ENCODE measurements at regions not wholly inside any gene's neighbourhood (a gene's known extent, or its start where the extent isn't known, plus 50 kb on each side); places are given as distances from the start of the nearest gene placed in this dataset.
"Not testable (repeated sequence)": the region's sequence is repeated elsewhere in the genome, so short reads cannot be mapped to it uniquely, and the experiment has no call there.

GRCh38 chr7:80999771-81000170 is 80.9 kb upstream of the SEMA3C start:
- Mint-ChIP-seq H3K27ac (no peak overlapping the region), H3K4me1 (ENCODE audit: low read depth) (no peaks in the 10 kb centered on the region), H3K4me3 (no peak overlapping the region), H3K9me3 (no peaks in the 10 kb centered on the region), H3K36me3 (ENCODE audit: low read depth) (no peaks in the 10 kb centered on the region), H3K27me3 (ENCODE audit: low read depth) (no peaks in the 10 kb centered on the region)
- no peak for DNase-seq (ENCODE audit: low spot score)

DNA sequence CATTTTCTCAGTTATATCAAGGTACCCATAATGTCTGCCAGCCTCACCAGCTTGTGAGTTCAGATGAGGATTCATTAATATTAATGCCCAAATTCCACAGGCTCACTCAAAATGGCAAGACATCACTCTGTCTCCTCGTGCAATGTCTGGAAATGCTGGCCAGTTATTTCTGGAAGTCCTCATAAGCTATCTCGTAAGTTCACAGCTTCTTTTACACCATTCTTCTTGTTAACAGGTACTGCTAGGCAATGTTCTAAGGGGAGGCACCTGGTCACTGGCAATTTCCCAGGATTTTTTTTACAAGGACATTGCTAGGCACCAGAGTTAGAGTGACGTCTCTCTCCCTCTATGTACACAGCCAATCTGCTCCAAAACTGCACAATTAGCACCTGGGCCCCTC is 80.2 kb upstream of the SEMA3C start:
- no peak overlapping the region for H3K27ac Mint-ChIP-seq
- no peaks in the 10 kb centered on the region for H3K9me3 Mint-ChIP-seq
- no peaks in the 10 kb centered on the region for H3K4me1 Mint-ChIP-seq (ENCODE audit: low read depth)
- no peaks in the 10 kb centered on the region for H3K27me3 Mint-ChIP-seq (ENCODE audit: low read depth)
- DNase-seq (ENCODE audit: low spot score): no peak
- H3K4me3 Mint-ChIP-seq: no peak overlapping the region
- H3K36me3 Mint-ChIP-seq (ENCODE audit: low read depth): no peaks in the 10 kb centered on the region

DNA sequence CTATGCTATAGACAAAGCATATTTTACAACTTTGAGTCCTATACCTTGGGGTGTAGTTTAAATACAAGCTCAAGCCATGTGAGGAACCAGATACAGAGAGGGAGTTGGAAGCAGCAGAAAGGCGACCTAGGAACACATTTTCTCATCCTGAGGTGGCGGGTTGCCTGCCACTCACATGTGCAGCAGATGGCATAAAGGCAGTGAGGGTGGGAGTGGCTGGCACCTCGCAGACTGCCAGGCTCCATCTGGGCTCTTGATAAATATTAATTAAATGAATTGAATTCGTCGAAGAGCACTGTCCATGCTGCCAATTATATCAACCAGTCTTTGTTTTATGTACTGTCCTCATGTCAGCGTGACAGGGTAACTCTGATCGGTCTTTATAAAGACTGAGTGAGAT is 79.0 kb upstream of the SEMA3C start:
- Mint-ChIP-seq H3K36me3 (ENCODE audit: low read depth) (no peaks in the 10 kb centered on the region), H3K4me1 (ENCODE audit: low read depth) (no peaks in the 10 kb centered on the region), H3K27me3 (ENCODE audit: low read depth) (no peaks in the 10 kb centered on the region), H3K4me3 (no peak overlapping the region), H3K9me3 (no peaks in the 10 kb centered on the region), H3K27ac (no peak overlapping the region)
- no peak for DNase-seq (ENCODE audit: low spot score)

DNA sequence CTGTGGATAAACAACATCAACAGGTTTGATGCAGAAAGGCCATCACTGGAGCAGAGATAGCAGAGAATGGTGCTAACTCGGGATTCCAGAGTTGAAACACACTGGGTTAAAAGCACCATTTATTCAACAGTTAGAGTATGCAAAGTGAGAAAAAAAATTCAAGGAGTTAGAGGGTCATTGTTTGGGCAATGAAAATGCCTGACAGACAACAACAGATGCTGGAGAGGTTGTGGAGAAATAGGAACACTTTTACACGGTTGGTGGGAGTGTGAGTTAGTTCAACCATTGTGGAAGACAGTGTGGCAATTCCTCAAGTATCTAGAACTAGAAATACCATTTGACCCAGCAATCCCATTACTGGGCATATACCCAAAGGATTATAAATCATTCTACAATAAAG is 77.4 kb upstream of the SEMA3C start:
- not testable (repeated sequence) for H3K4me1 Mint-ChIP-seq (ENCODE audit: low read depth); H3K27ac Mint-ChIP-seq; H3K36me3 Mint-ChIP-seq (ENCODE audit: low read depth); DNase-seq (ENCODE audit: low spot score); H3K9me3 Mint-ChIP-seq; H3K27me3 Mint-ChIP-seq (ENCODE audit: low read depth); H3K4me3 Mint-ChIP-seq

DNA sequence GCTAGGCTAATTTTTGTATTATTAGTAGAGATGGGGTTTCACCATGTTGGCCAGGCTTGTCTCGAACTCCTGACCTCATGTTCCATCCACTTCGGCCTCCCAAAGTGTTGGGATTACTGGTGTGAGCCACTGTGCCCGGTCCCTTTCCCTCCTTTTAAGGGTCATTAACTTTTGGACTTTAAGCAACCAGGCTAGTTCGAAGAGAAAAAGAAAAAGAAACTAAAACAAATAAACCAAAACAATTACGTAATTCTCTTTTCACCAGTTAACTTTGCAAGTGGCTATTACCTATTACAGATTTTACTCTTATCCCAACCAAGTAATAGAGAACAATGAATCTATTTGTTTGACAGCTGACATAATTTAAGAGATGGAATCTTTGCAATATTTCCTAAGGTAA is 72.8 kb upstream of the SEMA3C start:
- H3K4me1 Mint-ChIP-seq (ENCODE audit: low read depth): no peaks in the 10 kb centered on the region
- H3K9me3 Mint-ChIP-seq: no peaks in the 10 kb centered on the region
- DNase-seq (ENCODE audit: low spot score): no peak
- H3K27me3 Mint-ChIP-seq (ENCODE audit: low read depth): no peaks in the 10 kb centered on the region
- no peaks in the 10 kb centered on the region for H3K36me3 Mint-ChIP-seq (ENCODE audit: low read depth)
- H3K27ac Mint-ChIP-seq: no peak overlapping the region
- no peak overlapping the region for H3K4me3 Mint-ChIP-seq

DNA sequence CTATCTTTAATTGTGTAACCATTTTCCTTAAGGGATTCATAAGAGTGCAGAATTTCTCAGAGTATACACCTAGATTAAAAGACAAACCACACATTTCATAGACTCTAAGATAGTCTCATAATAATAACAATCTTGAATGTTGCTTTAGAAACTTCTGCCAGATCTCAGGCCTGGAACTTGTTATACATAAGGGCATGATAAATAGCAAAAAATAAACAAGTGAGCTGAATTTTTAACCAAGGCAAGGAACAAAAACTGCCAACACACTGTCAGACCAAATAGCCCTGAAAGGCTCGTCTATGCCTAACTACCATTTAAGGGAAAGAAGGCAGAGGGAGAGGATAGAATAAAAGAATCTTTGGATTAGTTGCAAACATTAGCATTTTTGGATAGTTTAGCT is 65.8 kb upstream of the SEMA3C start:
- Mint-ChIP-seq H3K4me3 (no peak overlapping the region), H3K36me3 (ENCODE audit: low read depth) (no peaks in the 10 kb centered on the region), H3K27me3 (ENCODE audit: low read depth) (no peaks in the 10 kb centered on the region), H3K9me3 (peaks cover 7% of the 10 kb centered on the region), H3K4me1 (ENCODE audit: low read depth) (no peaks in the 10 kb centered on the region), H3K27ac (no peak overlapping the region)
- DNase-seq (ENCODE audit: low spot score): no peak

DNA sequence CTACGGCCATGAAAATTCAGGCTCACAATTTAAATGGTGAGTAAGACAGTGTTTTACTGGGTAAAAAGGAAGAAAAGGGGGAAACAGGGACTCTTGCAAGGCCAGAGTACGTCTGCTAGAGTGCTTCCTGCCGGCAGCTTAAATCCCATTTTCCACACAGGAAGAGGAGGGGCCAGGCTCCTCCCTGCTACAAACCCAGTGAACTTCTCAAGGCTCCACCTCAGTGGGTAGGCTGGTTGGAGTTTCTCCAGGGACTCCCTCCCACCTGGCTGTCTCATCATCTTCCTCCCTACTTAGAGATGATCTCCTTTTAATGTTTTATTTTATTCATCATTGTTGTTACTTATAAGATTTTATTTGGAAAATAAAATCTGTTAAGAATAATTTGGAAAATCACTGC is 62.6 kb upstream of the SEMA3C start:
- no peak overlapping the region for H3K4me3 Mint-ChIP-seq
- H3K4me1 Mint-ChIP-seq (ENCODE audit: low read depth): no peaks in the 10 kb centered on the region
- H3K27me3 Mint-ChIP-seq (ENCODE audit: low read depth): no peaks in the 10 kb centered on the region
- H3K27ac Mint-ChIP-seq: no peak overlapping the region
- no peak for DNase-seq (ENCODE audit: low spot score)
- peaks cover 12% of the 10 kb centered on the region for H3K9me3 Mint-ChIP-seq
- H3K36me3 Mint-ChIP-seq (ENCODE audit: low read depth): no peaks in the 10 kb centered on the region

- Mint-ChIP-seq H3K9me3 (peaks cover 14% of the 10 kb centered on the region), H3K4me3 (no peak overlapping the region), H3K36me3 (ENCODE audit: low read depth) (no peaks in the 10 kb centered on the region), H3K27ac (no peak overlapping the region), H3K4me1 (ENCODE audit: low read depth) (no peaks in the 10 kb centered on the region), H3K27me3 (ENCODE audit: low read depth) (no peaks in the 10 kb centered on the region)
- no peak for DNase-seq (ENCODE audit: low spot score)
These were observed 58.9 kb upstream of the SEMA3C start for GRCh38 chr7:80977751-80978150.

GRCh38 chr7:80974396-80975358 is 55.8 kb upstream of the SEMA3C start:
- H3K36me3 Mint-ChIP-seq (ENCODE audit: low read depth): no peaks in the 10 kb centered on the region
- H3K9me3 Mint-ChIP-seq: peaks cover 14% of the 10 kb centered on the region
- no peak overlapping the region for H3K27ac Mint-ChIP-seq
- no peaks in the 10 kb centered on the region for H3K4me1 Mint-ChIP-seq (ENCODE audit: low read depth)
- no peak for DNase-seq (ENCODE audit: low spot score)
- no peaks in the 10 kb centered on the region for H3K27me3 Mint-ChIP-seq (ENCODE audit: low read depth)
- H3K4me3 Mint-ChIP-seq: no peak overlapping the region

DNA sequence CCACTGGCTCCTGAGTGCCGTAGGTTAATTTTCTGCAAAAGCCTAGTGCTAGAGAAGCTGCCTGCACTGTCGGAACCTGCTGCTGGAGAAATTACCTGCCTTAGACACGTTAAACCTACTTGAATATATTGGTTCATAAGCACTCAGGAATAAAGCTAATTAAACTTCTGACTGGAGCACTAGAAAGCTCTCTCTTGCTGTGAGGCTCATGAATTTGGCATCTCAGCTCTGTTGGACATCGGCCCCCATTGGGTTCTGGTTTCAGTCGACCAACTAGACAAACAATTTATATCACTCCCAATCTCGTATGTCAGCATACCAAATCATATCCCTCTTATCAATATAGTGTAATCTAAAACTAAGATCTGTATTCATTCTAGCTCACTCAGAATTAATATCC is 52.4 kb upstream of the SEMA3C start:
- Mint-ChIP-seq H3K9me3 (peaks cover 7% of the 10 kb centered on the region), H3K36me3 (ENCODE audit: low read depth) (no peaks in the 10 kb centered on the region), H3K27ac (no peak overlapping the region), H3K4me1 (ENCODE audit: low read depth) (no peaks in the 10 kb centered on the region), H3K27me3 (ENCODE audit: low read depth) (no peaks in the 10 kb centered on the region), H3K4me3 (no peak overlapping the region)
- no peak for DNase-seq (ENCODE audit: low spot score)

Data from T-helper 2 cell treated with Interferon-gamma antibody and Interleukin-4, amounts not matched to agents 5 μg/mL and 100 μg/mL, for 36 hours (primary cell).